ENCODE measurements at regions not wholly inside any gene's neighbourhood (a gene's known extent, or its start where the extent isn't known, plus 50 kb on each side); places are given as distances from the start of the nearest gene placed in this dataset.

- TF ChIP-seq EZH2 (IDR thresholded peaks at IDR 0.05; ENCODE audit: borderline replicate concordance): no peak
- TF ChIP-seq, protein P1, sequence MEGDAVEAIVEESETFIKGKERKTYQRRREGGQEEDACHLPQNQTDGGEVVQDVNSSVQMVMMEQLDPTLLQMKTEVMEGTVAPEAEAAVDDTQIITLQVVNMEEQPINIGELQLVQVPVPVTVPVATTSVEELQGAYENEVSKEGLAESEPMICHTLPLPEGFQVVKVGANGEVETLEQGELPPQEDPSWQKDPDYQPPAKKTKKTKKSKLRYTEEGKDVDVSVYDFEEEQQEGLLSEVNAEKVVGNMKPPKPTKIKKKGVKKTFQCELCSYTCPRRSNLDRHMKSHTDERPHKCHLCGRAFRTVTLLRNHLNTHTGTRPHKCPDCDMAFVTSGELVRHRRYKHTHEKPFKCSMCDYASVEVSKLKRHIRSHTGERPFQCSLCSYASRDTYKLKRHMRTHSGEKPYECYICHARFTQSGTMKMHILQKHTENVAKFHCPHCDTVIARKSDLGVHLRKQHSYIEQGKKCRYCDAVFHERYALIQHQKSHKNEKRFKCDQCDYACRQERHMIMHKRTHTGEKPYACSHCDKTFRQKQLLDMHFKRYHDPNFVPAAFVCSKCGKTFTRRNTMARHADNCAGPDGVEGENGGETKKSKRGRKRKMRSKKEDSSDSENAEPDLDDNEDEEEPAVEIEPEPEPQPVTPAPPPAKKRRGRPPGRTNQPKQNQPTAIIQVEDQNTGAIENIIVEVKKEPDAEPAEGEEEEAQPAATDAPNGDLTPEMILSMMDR (IDR thresholded peaks at IDR 0.05; ENCODE audit: poor library complexity): no peak
Measured at GRCh38 chr14:65810322-65810721, 397.8 kb downstream of the FUT8 start.

Measured in hepatocyte (in vitro differentiated cells).